GM21367 (cell line): ENCODE measurements at regions not wholly inside any gene's neighbourhood (a gene's known extent, or its start where the extent isn't known, plus 50 kb on each side); places are given as distances from the start of the nearest gene placed in this dataset.

Experiments
- ATAC-seq: cut with Tn5 transposase; IDR thresholded peaks from one replicate; pipeline ENCODE4 v1.9.1; 2021; ENCODE audit not compliant: unreplicated experiment

- no peak for ATAC-seq
Observed at GRCh38 chr18:10032331-10033015, 118.7 kb downstream of the VAPA start.

GRCh38 chr18:10033016-10033399 is 119.2 kb downstream of the VAPA start:
- no peak for ATAC-seq

- no peak for ATAC-seq
Observed at GRCh38 chr18:10035281-10035991, 121.6 kb downstream of the VAPA start.

GRCh38 chr18:10036479-10036878 is 122.7 kb downstream of the VAPA start:
- ATAC-seq: no peak

- ATAC-seq: no peak
Observed at GRCh38 chr18:10037181-10037580, 123.4 kb downstream of the VAPA start.

GRCh38 chr18:10038268-10038667 is 124.5 kb downstream of the VAPA start:
- no peak for ATAC-seq

GRCh38 chr18:10040287-10041011 is 126.6 kb downstream of the VAPA start:
- ATAC-seq: no peak

GRCh38 chr18:10041180-10041579 is 127.4 kb downstream of the VAPA start:
- ATAC-seq: no peak

- no peak for ATAC-seq
Observed at GRCh38 chr18:10042492-10042891, 128.7 kb downstream of the VAPA start.

GRCh38 chr18:10044054-10044453 is 130.2 kb downstream of the VAPA start:
- ATAC-seq: no peak

GRCh38 chr18:10045296-10045891 is 131.6 kb downstream of the VAPA start:
- no peak for ATAC-seq

- no peak for ATAC-seq
Observed at GRCh38 chr18:10046178-10046807, 132.5 kb downstream of the VAPA start.

GRCh38 chr18:10047237-10047636 is 133.4 kb downstream of the VAPA start:
- no peak for ATAC-seq

- no peak for ATAC-seq
Observed at GRCh38 chr18:10049747-10050146, 135.9 kb downstream of the VAPA start.

GRCh38 chr18:10050956-10051355 is 137.1 kb downstream of the VAPA start:
- no peak for ATAC-seq

- ATAC-seq: no peak
Observed at GRCh38 chr18:10051877-10052631, 138.2 kb downstream of the VAPA start.

GRCh38 chr18:10052871-10053270 is 139.1 kb downstream of the VAPA start:
- no peak for ATAC-seq

GRCh38 chr18:10053861-10054260 is 140.0 kb downstream of the VAPA start:
- no peak for ATAC-seq

GRCh38 chr18:10054366-10054765 is 140.6 kb downstream of the VAPA start:
- no peak for ATAC-seq

GRCh38 chr18:10055125-10055750 is 141.4 kb downstream of the VAPA start:
- no peak for ATAC-seq
